SU-DHL-6 (cell line): ENCODE measurements at regions not wholly inside any gene's neighbourhood (a gene's known extent, or its start where the extent isn't known, plus 50 kb on each side); places are given as distances from the start of the nearest gene placed in this dataset.

Experiments
- H2AFZ ChIP-seq: fragments of 200-600 bp; sonication (generic); 2 replicates; pipeline ENCODE4 v1.6.1; 2014; ENCODE audit warnings: low read depth, mild to moderate bottlenecking, moderate library complexity, mixed read lengths, antibody characterized with exemption, low read length; ENCODE audit not compliant: severe bottlenecking
- H3F3A ChIP-seq: fragments of 200-600 bp; shearing (Covaris generic); 2 replicates; pipeline ENCODE4 v1.6.0; 2016; ENCODE audit warnings: antibody characterized with exemption, mild to moderate bottlenecking; ENCODE audit not compliant: insufficient read depth
- H3K27ac ChIP-seq: fragments of 200-600 bp; sonication (generic); 2 replicates; pipeline ENCODE4 v1.5.1; 2016; ENCODE audit warnings: low read depth, mild to moderate bottlenecking, low read length, moderate library complexity, mixed read lengths
- H3K27me3 ChIP-seq: fragments of 200-600 bp; sonication (generic), shearing (Covaris generic); 2 replicates; pipeline ENCODE4 v1.6.0; 2014; ENCODE audit warnings: mild to moderate bottlenecking, low read length
- H3K36me3 ChIP-seq: fragments of 200-600 bp; sonication (generic); 2 replicates; pipeline ENCODE4 v1.6.1; 2014; ENCODE audit warnings: mild to moderate bottlenecking, low read length, mixed read lengths
- H3K4me2 ChIP-seq: fragments of 300-600, 200-600 bp; shearing (Covaris generic), sonication (generic); 2 replicates; pipeline ENCODE4 v1.6.0; 2014; ENCODE audit warnings: low read length, low read depth, mild to moderate bottlenecking; ENCODE audit not compliant: poor library complexity, severe bottlenecking
- H3K4me3 ChIP-seq: fragments of 200-600 bp; sonication (generic); 2 replicates; pipeline ENCODE4 v1.5.1; 2014; ENCODE audit warnings: antibody characterized with exemption, low read length, mild to moderate bottlenecking, mixed read lengths; ENCODE audit not compliant: insufficient read depth, poor library complexity, severe bottlenecking
- H3K79me2 ChIP-seq: fragments of 200-600 bp; sonication (generic); 2 replicates; pipeline ENCODE4 v1.6.1; 2014; ENCODE audit warnings: mild to moderate bottlenecking, low read length, moderate library complexity; ENCODE audit not compliant: insufficient read depth
- H3K9ac ChIP-seq: fragments of 200-600 bp; sonication (generic); 2 replicates; pipeline ENCODE4 v1.7.0; 2014; ENCODE audit warnings: mild to moderate bottlenecking, low read length
- H3K9me2 ChIP-seq: fragments of 200-600 bp; sonication (generic); replicated peaks from 2 replicates; pipeline ENCODE4 v1.6.1; 2014; ENCODE audit warnings: low read length; ENCODE audit not compliant: insufficient read depth
- H3K9me3 ChIP-seq: fragments of 200-600 bp; sonication (generic); 2 replicates; pipeline ENCODE4 v1.6.1; 2014; ENCODE audit warnings: low read length, mixed read lengths; ENCODE audit not compliant: insufficient read depth
- H4K20me1 ChIP-seq: fragments of 200-600 bp; sonication (generic); 2 replicates; pipeline ENCODE4 v1.6.1; 2014; ENCODE audit warnings: low read depth, mild to moderate bottlenecking, antibody characterized with exemption, low read length, moderate library complexity, mixed read lengths
- EZH2phosphoT487 ChIP-seq: fragments of 200-600 bp; sonication (generic), shearing (Covaris generic); conservative IDR thresholded peaks from 2 replicates; pipeline ENCODE4 v1.6.1; 2018; ENCODE audit warnings: mild to moderate bottlenecking, antibody characterized with exemption, low read length, moderate library complexity, mixed read lengths
- TF ChIP-seq, protein P1 (sequence below): fragments of 200-600 bp; sonication (generic); IDR thresholded peaks from one replicate; pipeline ENCODE4 v1.5.1; 2017; ENCODE audit warnings: antibody characterized with exemption, mild to moderate bottlenecking, low read length, moderate library complexity; ENCODE audit not compliant: insufficient read depth, poor library complexity, severe bottlenecking

DNA sequence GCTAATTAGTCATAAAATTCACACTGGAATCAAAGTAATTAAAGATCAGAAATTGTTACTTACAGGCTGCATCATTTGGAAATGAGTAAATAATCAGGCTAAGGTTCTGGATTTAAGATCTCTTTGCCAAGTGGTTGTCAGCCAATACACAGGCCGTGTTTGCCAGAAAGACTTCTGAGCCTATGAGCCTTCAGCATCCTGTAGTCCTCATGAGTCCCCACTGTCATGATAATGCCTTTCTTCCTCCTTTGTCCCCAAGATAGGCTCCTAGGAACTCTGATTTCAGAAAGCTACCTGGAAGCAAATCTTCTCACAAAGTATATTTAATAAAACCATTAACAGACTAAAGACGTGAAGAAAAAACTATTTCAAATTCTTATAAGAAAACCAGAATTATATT lies 810.5 kb downstream of the DNAH5 start:
- H3K27me3 ChIP-seq = no peaks in the 10 kb centered on the region
- no peaks in the 10 kb centered on the region for H3F3A ChIP-seq
- no peak overlapping the region for H2AFZ ChIP-seq
- H3K4me2 ChIP-seq = no peak overlapping the region
- no peak overlapping the region for H3K9ac ChIP-seq
- no peaks in the 10 kb centered on the region for H3K9me2 ChIP-seq
- H3K27ac ChIP-seq = no peak overlapping the region
- no peak overlapping the region for H3K4me3 ChIP-seq
- H3K79me2 ChIP-seq = no peaks in the 10 kb centered on the region
- TF ChIP-seq, protein P1, sequence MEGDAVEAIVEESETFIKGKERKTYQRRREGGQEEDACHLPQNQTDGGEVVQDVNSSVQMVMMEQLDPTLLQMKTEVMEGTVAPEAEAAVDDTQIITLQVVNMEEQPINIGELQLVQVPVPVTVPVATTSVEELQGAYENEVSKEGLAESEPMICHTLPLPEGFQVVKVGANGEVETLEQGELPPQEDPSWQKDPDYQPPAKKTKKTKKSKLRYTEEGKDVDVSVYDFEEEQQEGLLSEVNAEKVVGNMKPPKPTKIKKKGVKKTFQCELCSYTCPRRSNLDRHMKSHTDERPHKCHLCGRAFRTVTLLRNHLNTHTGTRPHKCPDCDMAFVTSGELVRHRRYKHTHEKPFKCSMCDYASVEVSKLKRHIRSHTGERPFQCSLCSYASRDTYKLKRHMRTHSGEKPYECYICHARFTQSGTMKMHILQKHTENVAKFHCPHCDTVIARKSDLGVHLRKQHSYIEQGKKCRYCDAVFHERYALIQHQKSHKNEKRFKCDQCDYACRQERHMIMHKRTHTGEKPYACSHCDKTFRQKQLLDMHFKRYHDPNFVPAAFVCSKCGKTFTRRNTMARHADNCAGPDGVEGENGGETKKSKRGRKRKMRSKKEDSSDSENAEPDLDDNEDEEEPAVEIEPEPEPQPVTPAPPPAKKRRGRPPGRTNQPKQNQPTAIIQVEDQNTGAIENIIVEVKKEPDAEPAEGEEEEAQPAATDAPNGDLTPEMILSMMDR = no peak
- TF ChIP-seq EZH2phosphoT487 = no peak
- no peaks in the 10 kb centered on the region for H3K36me3 ChIP-seq
- no peaks in the 10 kb centered on the region for H4K20me1 ChIP-seq
- H3K9me3 ChIP-seq = no peaks in the 10 kb centered on the region

DNA sequence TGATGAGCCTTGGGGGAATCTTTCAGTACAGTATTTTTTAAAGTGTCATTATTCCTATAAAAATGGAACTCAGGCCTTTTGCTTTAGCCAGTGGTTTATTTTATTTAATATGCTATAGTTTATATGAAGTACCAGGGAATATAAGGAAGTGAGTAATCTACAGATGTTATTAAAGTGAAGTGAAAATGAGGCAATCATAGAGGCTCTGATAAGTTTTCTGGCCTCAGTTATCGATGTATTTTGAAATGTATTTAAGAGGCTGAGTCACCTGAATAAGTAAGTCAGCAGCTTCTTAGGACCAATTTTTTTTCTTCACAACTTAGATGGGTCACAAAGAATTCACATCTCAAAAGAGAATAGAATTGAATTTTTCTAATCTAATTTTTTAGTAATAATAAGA lies 829.0 kb downstream of the DNAH5 start:
- Histone ChIP-seq H3K9me2 (no peaks in the 10 kb centered on the region), H2AFZ (no peak overlapping the region), H3K9me3 (no peaks in the 10 kb centered on the region), H3K9ac (no peak overlapping the region), H3F3A (no peaks in the 10 kb centered on the region), H3K36me3 (no peaks in the 10 kb centered on the region), H3K4me3 (no peak overlapping the region), H3K27me3 (no peaks in the 10 kb centered on the region), H3K27ac (no peak overlapping the region), H4K20me1 (no peaks in the 10 kb centered on the region), H3K79me2 (no peaks in the 10 kb centered on the region), H3K4me2 (no peak overlapping the region)
- no peak for TF ChIP-seq EZH2phosphoT487
- TF ChIP-seq, protein P1 = no peak

DNA sequence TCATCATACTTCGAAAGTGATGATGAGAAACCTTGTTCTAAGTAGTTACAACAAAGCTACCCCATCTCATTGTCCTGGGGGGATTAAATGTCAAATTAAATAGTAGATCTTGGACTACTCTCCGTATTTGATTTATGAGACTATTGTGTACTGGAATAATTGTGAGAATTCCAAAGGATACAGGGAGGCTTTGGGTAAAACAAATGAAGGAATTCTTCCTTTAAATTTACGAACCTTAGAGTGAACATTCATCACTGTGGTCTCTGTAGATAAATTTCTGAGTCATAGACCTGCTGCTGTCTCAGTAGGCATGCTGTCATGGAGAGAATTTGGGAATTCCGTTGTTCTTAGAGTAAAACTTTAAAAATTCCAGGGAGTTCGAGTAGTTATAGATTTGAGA lies 836.2 kb downstream of the DNAH5 start:
- no peak overlapping the region for H3K27ac ChIP-seq
- H3K27me3 ChIP-seq = no peaks in the 10 kb centered on the region
- H3K4me3 ChIP-seq = no peak overlapping the region
- H3K9ac ChIP-seq = no peak overlapping the region
- H3K9me3 ChIP-seq = no peaks in the 10 kb centered on the region
- no peak overlapping the region for H2AFZ ChIP-seq
- H3K9me2 ChIP-seq = no peaks in the 10 kb centered on the region
- no peaks in the 10 kb centered on the region for H3K36me3 ChIP-seq
- TF ChIP-seq, protein P1 = no peak
- no peak for TF ChIP-seq EZH2phosphoT487
- H4K20me1 ChIP-seq = no peaks in the 10 kb centered on the region
- H3K79me2 ChIP-seq = no peaks in the 10 kb centered on the region
- H3F3A ChIP-seq = no peaks in the 10 kb centered on the region
- H3K4me2 ChIP-seq = no peak overlapping the region

DNA sequence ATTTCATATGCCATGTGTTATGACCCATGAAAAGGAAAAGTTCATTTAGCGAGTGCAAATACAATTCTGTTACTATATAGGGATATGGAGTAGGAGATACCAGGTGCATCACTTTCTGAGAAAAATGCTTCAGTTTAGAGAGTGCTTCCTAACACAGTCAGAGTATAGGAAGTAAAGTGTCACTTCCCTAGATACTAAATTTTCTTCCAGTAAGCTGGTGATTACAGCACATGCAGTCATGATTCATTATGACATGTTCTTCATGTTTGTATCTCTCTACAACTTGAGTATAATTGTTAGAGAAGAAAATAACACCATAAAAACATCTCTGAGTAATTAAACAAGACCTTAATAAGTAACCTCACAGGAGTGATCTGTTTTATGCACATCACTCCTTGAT lies 837.0 kb downstream of the DNAH5 start:
- H3K9ac ChIP-seq = no peak overlapping the region
- H4K20me1 ChIP-seq = no peaks in the 10 kb centered on the region
- H3K4me2 ChIP-seq = no peak overlapping the region
- no peak overlapping the region for H3K27ac ChIP-seq
- H3K79me2 ChIP-seq = no peaks in the 10 kb centered on the region
- no peak for TF ChIP-seq EZH2phosphoT487
- TF ChIP-seq, protein P1 = no peak
- H3F3A ChIP-seq = no peaks in the 10 kb centered on the region
- H2AFZ ChIP-seq = no peak overlapping the region
- H3K27me3 ChIP-seq = no peaks in the 10 kb centered on the region
- H3K4me3 ChIP-seq = no peak overlapping the region
- no peaks in the 10 kb centered on the region for H3K9me2 ChIP-seq
- no peaks in the 10 kb centered on the region for H3K9me3 ChIP-seq
- no peaks in the 10 kb centered on the region for H3K36me3 ChIP-seq
